Panc1 (cell line): ENCODE measurements at regions not wholly inside any gene's neighbourhood (a gene's known extent, or its start where the extent isn't known, plus 50 kb on each side); places are given as distances from the start of the nearest gene placed in this dataset.

Experiments
- ATAC-seq: fragments of 200-7000 bp; cut with Tn5 transposase; 2 replicates; pipeline ENCODE4 v1.9.1; 2020; ENCODE audit warnings: mild to moderate bottlenecking, moderate library complexity
- BruUV-seq: library from RNA; stranded (reverse); fragments of 400-500 nt; replicated peaks from 2 replicates; lab custom pipeline; 2021; lab: Mats Ljungman, UMichigan
- CTCF ChIA-PET: fragments of 300-600 bp; sonication (Branson Sonifier 250); formaldehyde crosslinking; loops from one replicate; lab custom pipeline; 2022; ENCODE audit warnings: antibody characterized with exemption; lab: Charles Lee
- POLR2A ChIA-PET: fragments of 300-600 bp; sonication (Branson Sonifier 250); formaldehyde crosslinking; loops from one replicate; lab custom pipeline; 2022; ENCODE audit warnings: antibody characterized with exemption; lab: Charles Lee
- DNase-seq: peaks from one replicate; pipeline ENCODE4 v3.0.0-alpha.2; 2010; ENCODE audit warnings: low read depth, low spot score
- H3K27ac ChIP-seq: 2 replicates; pipeline ENCODE4 v1.5.1; 2011; ENCODE audit warnings: mild to moderate bottlenecking, low read length, inconsistent platforms
- H3K27me3 ChIP-seq: fragments of 200-500 bp; sonication (Bioruptor generic); 2 replicates; pipeline ENCODE4 v1.6.0; 2014; ENCODE audit warnings: low read length, inconsistent platforms; ENCODE audit not compliant: control insufficient read depth, insufficient read depth
- H3K36me3 ChIP-seq: fragments of 200-500 bp; sonication (Bioruptor generic); 2 replicates; pipeline ENCODE4 v1.5.1; 2014; ENCODE audit warnings: inconsistent platforms, mild to moderate bottlenecking, low read length, moderate library complexity; ENCODE audit not compliant: control insufficient read depth, insufficient read depth
- H3K4me1 ChIP-seq: 2 replicates; pipeline ENCODE4 v1.5.1; 2011; ENCODE audit warnings: inconsistent platforms, mild to moderate bottlenecking, low read length, moderate library complexity; ENCODE audit not compliant: control insufficient read depth, insufficient read depth
- H3K4me3 ChIP-seq, 2 experiments: 2 replicates each; pipeline ENCODE4 v1.5.1; 2011 to 2012; ENCODE audit warnings: low read depth in 2 of 2, low read length in 2 of 2, mild to moderate bottlenecking in 2 of 2, inconsistent platforms in 1 of 2, moderate library complexity in 1 of 2
- H3K9me3 ChIP-seq: fragments of 200-500 bp; sonication (Bioruptor generic); 2 replicates; pipeline ENCODE4 v1.5.1; 2014; ENCODE audit warnings: low read depth, mild to moderate bottlenecking, inconsistent platforms, low read length, moderate library complexity; ENCODE audit not compliant: control insufficient read depth, insufficient read depth
- CTCF ChIP-seq: fragments of 450-650 bp; IDR thresholded peaks from 2 replicates; pipeline ENCODE4 v1.5.1; 2017; ENCODE audit warnings: mild to moderate bottlenecking
- POLR2AphosphoS5 ChIP-seq: IDR thresholded peaks from 2 replicates; pipeline ENCODE4 v1.6.1; 2012; ENCODE audit warnings: mild to moderate bottlenecking, low read depth, low read length, moderate library complexity
- REST ChIP-seq, 2 experiments: IDR thresholded peaks; 2 replicates each; pipeline ENCODE4 v1.6.1; 2011 to 2012; ENCODE audit warnings: low read depth in 2 of 2, control low read depth in 1 of 2, low read length in 1 of 2, mild to moderate bottlenecking in 1 of 2, moderate library complexity in 1 of 2; ENCODE audit not compliant: insufficient read depth in 1 of 2
- SIN3A ChIP-seq: IDR thresholded peaks from 2 replicates; pipeline ENCODE4 v1.6.1; 2012; ENCODE audit warnings: low read depth, mild to moderate bottlenecking, low read length, moderate library complexity, borderline replicate concordance; ENCODE audit not compliant: insufficient read depth
- TCF7L2 ChIP-seq: IDR thresholded peaks from 2 replicates; pipeline ENCODE4 v1.6.1; 2011; ENCODE audit warnings: mild to moderate bottlenecking, low read depth, low read length, inconsistent platforms
- in situ Hi-C: cut with HindIII; loops from 2 replicates; pipeline ENCODE4 v1.10.0; 2016; ENCODE audit warnings: low sequenced_read_pairs, low pct_unique_long_range_greater_than_20kb
- intact Hi-C: fragments of 100-400 bp; cut with micrococcal nuclease; formaldehyde crosslinking; loops from one replicate; pipeline ENCODE4 v1.10.0; 2022; ENCODE audit not compliant: unreplicated experiment

- no peaks in the 10 kb centered on the region for H3K27me3 ChIP-seq
- no peak for TF ChIP-seq REST (IDR thresholded peaks at IDR 0.05; ENCODE audit: insufficient read depth in 1 of 2, low read depth in 2 of 2, low read length in 1 of 2)
- no peak for TF ChIP-seq SIN3A
- TF ChIP-seq POLR2AphosphoS5 = no peak
- no peak for TF ChIP-seq CTCF
- no peak for TF ChIP-seq TCF7L2
- H3K36me3 ChIP-seq = no peaks in the 10 kb centered on the region
- no peak overlapping the region for H3K4me3 ChIP-seq
- in situ Hi-C loops (no loop called here), intact Hi-C loops (no loop called here)
- ATAC-seq (no peak), DNase-seq (no peak)
- no peak overlapping the region for H3K27ac ChIP-seq
- CTCF ChIA-PET = no interaction called here
- no TSS peak for BruUV-seq
- H3K4me1 ChIP-seq = no peaks in the 10 kb centered on the region
- H3K9me3 ChIP-seq = no peaks in the 10 kb centered on the region
- POLR2A ChIA-PET = no interaction called here
These were observed 670.5 kb upstream of the USP24 start for GRCh38 chr1:55885619-55886018.

- ChIA-PET CTCF (no interaction called here), POLR2A (no interaction called here)
- in situ Hi-C loops = no loop called here
- H3K9me3 ChIP-seq = no peaks in the 10 kb centered on the region
- no peak overlapping the region for H3K27ac ChIP-seq
- no peaks in the 10 kb centered on the region for H3K27me3 ChIP-seq
- no peaks in the 10 kb centered on the region for H3K4me1 ChIP-seq
- no peak overlapping the region for H3K4me3 ChIP-seq
- H3K36me3 ChIP-seq = no peaks in the 10 kb centered on the region
- TF ChIP-seq CTCF (no peak), POLR2AphosphoS5 (no peak), TCF7L2 (no peak), SIN3A (no peak), REST (IDR thresholded peaks at IDR 0.05; ENCODE audit: insufficient read depth in 1 of 2, low read depth in 2 of 2, low read length in 1 of 2) (no peak)
- no TSS peak for BruUV-seq
- intact Hi-C loops = no loop called here
- ATAC-seq (no peak), DNase-seq (no peak)
These were observed 667.8 kb upstream of the USP24 start for GRCh38 chr1:55882931-55883330.
